ENCODE measurements at regions not wholly inside any gene's neighbourhood (a gene's known extent, or its start where the extent isn't known, plus 50 kb on each side); places are given as distances from the start of the nearest gene placed in this dataset.

DNA sequence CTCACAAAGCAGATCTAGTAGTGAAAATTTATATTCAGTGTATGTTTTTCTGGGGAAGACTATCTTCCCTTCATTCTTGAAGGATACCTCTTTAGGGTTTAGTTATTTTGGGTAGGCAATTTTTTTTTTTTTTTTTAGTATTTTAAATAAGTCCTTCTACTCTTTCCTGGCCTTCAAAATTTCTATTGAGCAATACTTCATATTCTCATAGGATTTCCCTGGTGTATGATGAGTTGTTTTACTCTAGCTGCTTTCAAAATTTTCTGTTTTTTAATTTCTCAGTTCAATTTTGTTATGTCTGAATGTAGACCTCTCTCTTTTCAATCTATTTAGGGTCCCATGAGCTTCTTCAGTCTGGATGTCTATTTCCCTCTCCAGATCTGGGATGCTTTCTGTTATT is 74.3 kb upstream of the PLSCR4 start:
- TF ChIP-seq FOXP2 (optimal IDR thresholded peaks at IDR 0.05; ENCODE audit: control extremely low read depth, extremely low read length, insufficient read depth) (no peak), POLR2AphosphoS5 (IDR thresholded peaks at IDR 0.05; ENCODE audit: borderline replicate concordance, low read depth, low read length) (no peak), EZH2 (IDR thresholded peaks at IDR 0.05) (no peak)
- no peak overlapping the region for H3K4me3 ChIP-seq
- H3K9ac ChIP-seq (ENCODE audit: insufficient read length), result no peak overlapping the region
- DNase-seq (ENCODE audit: low read depth, low spot score), result no peak
- H3K27ac ChIP-seq, result no peak overlapping the region
- H3K9me3 ChIP-seq (ENCODE audit: low read depth, low read length), result no peaks in the 10 kb centered on the region
- no peaks in the 10 kb centered on the region for H3K36me3 ChIP-seq (ENCODE audit: insufficient read depth, low read length)

DNA sequence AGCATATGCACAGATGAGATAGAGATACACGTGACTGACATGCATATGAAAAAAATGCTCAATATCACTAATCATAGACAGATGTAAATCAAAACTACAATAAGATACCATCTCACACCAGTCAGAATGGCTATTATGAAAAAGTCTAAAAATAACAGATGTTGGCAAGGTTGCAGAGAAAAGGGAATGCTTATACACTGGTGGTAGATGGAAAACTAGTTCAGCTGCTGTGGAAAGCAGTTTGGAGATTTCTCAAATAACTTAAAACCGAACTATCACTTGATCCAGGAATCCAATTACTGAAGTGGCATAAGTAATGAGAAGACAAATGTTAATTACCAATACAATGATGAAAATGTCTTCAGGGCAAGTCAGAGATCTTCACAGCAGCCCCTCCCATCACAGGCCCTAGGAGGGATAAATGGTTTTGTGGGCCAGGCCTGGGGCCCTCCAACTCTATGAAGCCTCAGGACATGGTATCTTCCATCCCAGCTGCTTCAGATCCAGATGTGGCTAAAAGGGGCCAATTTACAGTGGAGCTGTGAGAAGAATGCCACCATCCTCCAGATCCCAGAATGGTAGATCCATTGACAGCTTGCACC is 71.4 kb upstream of the PLSCR4 start:
- Histone ChIP-seq H3K27ac (no peak overlapping the region), H3K9ac (ENCODE audit: insufficient read length) (no peak overlapping the region), H3K9me3 (ENCODE audit: low read depth, low read length) (no peaks in the 10 kb centered on the region), H3K36me3 (ENCODE audit: insufficient read depth, low read length) (no peaks in the 10 kb centered on the region), H3K4me3 (no peak overlapping the region)
- no peak for DNase-seq (ENCODE audit: low read depth, low spot score)
- TF ChIP-seq POLR2AphosphoS5 (IDR thresholded peaks at IDR 0.05; ENCODE audit: borderline replicate concordance, low read depth, low read length), result no peak
- no peak for TF ChIP-seq EZH2 (IDR thresholded peaks at IDR 0.05)
- TF ChIP-seq FOXP2 (optimal IDR thresholded peaks at IDR 0.05; ENCODE audit: control extremely low read depth, extremely low read length, insufficient read depth), result no peak

DNA sequence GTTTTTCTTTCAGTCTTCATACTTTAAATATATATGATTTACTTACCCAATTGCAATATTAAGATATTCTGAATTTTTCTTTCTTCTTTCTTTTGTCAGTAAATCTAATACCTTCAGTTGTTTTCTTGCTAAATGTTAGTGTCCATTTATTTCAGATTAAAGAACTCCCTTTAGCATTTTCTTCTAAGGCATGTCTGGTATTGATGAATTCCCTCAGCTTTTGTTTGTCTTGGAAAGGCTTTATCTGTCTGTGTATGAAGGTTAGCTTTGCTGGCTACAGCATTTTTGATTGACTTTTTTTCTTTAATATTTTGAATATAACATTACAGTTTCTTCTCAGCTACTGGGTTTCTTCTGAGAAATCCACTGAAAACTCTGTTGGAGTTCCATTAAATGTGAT is 64.0 kb upstream of the PLSCR4 start:
- TF ChIP-seq POLR2AphosphoS5 (IDR thresholded peaks at IDR 0.05; ENCODE audit: borderline replicate concordance, low read depth, low read length) (no peak), FOXP2 (optimal IDR thresholded peaks at IDR 0.05; ENCODE audit: control extremely low read depth, extremely low read length, insufficient read depth) (no peak), EZH2 (IDR thresholded peaks at IDR 0.05) (no peak)
- H3K4me3 ChIP-seq, result no peak overlapping the region
- DNase-seq (ENCODE audit: low read depth, low spot score), result no peak
- peaks cover 13% of the 10 kb centered on the region; the same call in 1 of the 2 replicates for H3K9me3 ChIP-seq (ENCODE audit: low read depth, low read length)
- H3K9ac ChIP-seq (ENCODE audit: insufficient read length), result no peak overlapping the region
- H3K36me3 ChIP-seq (ENCODE audit: insufficient read depth, low read length), result peaks cover 12% of the 10 kb centered on the region; the same call in 1 of the 2 replicates
- H3K27ac ChIP-seq, result no peak overlapping the region

DNA sequence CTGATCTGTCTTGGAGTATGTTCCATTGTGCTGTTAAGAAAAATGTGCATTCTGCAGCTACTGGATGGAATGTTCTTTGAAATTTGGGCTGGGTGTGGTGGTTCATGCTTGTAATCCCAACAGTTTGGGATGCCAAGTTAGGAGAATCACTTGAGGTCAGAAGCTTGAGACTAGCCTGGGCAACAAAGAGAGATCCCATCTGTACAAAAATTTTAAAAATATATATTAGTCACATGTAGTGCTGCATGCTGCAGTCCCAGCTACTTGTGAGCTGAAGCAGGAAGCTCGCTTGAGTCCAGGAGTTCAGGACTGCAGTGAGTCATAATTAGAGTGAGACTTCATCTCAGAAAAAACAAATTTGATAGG is 62.8 kb upstream of the PLSCR4 start:
- Histone ChIP-seq H3K27ac (no peak overlapping the region), H3K36me3 (ENCODE audit: insufficient read depth, low read length) (peaks cover 12% of the 10 kb centered on the region; the same call in 1 of the 2 replicates), H3K9ac (ENCODE audit: insufficient read length) (no peak overlapping the region), H3K4me3 (no peak overlapping the region), H3K9me3 (ENCODE audit: low read depth, low read length) (peaks cover 13% of the 10 kb centered on the region; the same call in 1 of the 2 replicates)
- DNase-seq (ENCODE audit: low read depth, low spot score), result no peak
- TF ChIP-seq FOXP2 (optimal IDR thresholded peaks at IDR 0.05; ENCODE audit: control extremely low read depth, extremely low read length, insufficient read depth), result no peak
- TF ChIP-seq EZH2 (IDR thresholded peaks at IDR 0.05), result no peak
- no peak for TF ChIP-seq POLR2AphosphoS5 (IDR thresholded peaks at IDR 0.05; ENCODE audit: borderline replicate concordance, low read depth, low read length)

DNA sequence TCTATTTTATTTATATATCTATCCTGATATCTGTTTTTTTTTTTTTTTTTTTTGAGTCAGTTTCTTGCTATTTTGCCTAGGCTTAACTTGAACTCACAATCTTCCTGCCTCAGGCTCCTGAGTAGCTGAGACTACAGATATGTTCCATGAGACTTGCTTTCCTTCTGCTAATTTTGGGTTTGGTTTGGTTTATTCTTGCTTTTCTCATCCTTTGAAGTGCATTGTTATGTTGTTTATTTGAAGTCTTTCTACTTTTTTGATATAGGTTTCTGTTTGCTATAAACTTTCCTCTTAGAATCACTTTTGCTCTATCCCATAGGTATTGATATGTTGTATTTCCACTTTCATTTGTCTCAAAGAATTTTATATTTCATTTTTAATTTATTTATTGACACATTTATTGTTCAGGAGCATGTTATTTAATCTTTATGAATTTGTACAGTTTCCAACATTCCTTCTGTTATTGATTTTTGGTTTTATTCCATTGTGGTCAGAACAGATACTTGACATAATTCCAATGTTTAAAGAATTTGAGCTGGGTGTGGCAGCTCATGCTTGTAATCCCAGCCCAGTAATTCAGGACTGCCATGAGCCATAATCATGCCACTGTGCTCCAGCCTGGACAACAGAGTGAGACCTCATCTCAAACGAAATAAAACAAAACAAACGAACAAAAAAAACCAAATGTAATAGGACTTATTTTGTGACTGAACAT is 62.3 kb upstream of the PLSCR4 start:
- no peak overlapping the region for H3K27ac ChIP-seq
- H3K4me3 ChIP-seq, result no peak overlapping the region
- TF ChIP-seq FOXP2 (optimal IDR thresholded peaks at IDR 0.05; ENCODE audit: control extremely low read depth, extremely low read length, insufficient read depth), result no peak
- no peak for TF ChIP-seq EZH2 (IDR thresholded peaks at IDR 0.05)
- no peak for TF ChIP-seq POLR2AphosphoS5 (IDR thresholded peaks at IDR 0.05; ENCODE audit: borderline replicate concordance, low read depth, low read length)
- peaks cover 12% of the 10 kb centered on the region; the same call in 1 of the 2 replicates for H3K36me3 ChIP-seq (ENCODE audit: insufficient read depth, low read length)
- peaks cover 13% of the 10 kb centered on the region; the same call in 1 of the 2 replicates for H3K9me3 ChIP-seq (ENCODE audit: low read depth, low read length)
- no peak for DNase-seq (ENCODE audit: low read depth, low spot score)
- H3K9ac ChIP-seq (ENCODE audit: insufficient read length), result no peak overlapping the region

DNA sequence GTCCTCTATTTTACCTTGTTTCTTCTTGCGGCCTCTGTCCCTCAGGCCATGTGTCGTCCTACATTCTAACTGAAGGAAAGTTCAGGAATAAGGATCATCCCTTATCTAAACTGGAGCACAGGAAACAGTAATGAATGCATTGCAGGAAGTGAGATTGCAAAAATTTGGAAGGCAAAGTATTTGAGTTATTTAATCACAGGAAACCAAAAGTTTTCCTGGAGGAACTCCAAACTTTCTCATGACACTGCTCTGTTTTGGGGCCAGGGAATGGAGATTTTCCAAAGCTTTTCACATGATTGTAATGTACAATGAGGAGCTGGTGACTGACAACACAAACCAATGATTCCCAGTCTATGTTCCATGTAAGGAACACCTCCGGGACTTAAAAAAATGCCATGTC is 57.8 kb upstream of the PLSCR4 start:
- TF ChIP-seq FOXP2 (optimal IDR thresholded peaks at IDR 0.05; ENCODE audit: control extremely low read depth, extremely low read length, insufficient read depth), result no peak
- TF ChIP-seq EZH2 (IDR thresholded peaks at IDR 0.05), result no peak
- TF ChIP-seq POLR2AphosphoS5 (IDR thresholded peaks at IDR 0.05; ENCODE audit: borderline replicate concordance, low read depth, low read length), result peak; percentile 70; the same call in 1 of the 2 replicates
- peak; percentile 99 for DNase-seq (ENCODE audit: low read depth, low spot score)
- Histone ChIP-seq H3K36me3 (ENCODE audit: insufficient read depth, low read length) (peaks cover 12% of the 10 kb centered on the region; the same call in 1 of the 2 replicates), H3K4me3 (peak overlapping the region; percentile 68), H3K9me3 (ENCODE audit: low read depth, low read length) (peaks cover 20% of the 10 kb centered on the region; the same call in 1 of the 2 replicates), H3K9ac (ENCODE audit: insufficient read length) (peak overlapping the region; percentile 51), H3K27ac (peak overlapping the region; percentile 98)

DNA sequence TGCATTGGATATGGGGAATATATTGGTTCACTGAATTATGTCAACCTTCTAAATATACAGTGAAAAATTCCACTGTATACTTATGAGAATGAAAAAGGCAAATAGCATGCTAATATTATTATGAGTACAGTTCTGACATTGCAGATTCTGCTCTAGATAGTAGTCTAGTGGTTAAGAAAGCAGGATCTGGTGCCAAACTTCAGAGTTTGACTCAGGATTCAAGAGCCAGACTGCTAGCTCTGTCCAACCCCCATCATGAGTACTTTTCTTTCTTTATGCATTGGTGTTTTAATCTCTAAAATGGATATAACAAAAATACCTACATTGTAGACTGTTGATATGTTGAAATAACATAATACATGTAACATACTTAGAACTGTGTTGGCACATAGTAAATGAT is 57.3 kb upstream of the PLSCR4 start:
- H3K9me3 ChIP-seq (ENCODE audit: low read depth, low read length), result peaks cover 20% of the 10 kb centered on the region; the same call in 1 of the 2 replicates
- H3K27ac ChIP-seq, result peak overlapping the region; percentile 98
- peak overlapping the region; percentile 51 for H3K9ac ChIP-seq (ENCODE audit: insufficient read length)
- H3K4me3 ChIP-seq, result peak overlapping the region; percentile 68
- peaks cover 12% of the 10 kb centered on the region; the same call in 1 of the 2 replicates for H3K36me3 ChIP-seq (ENCODE audit: insufficient read depth, low read length)
- peak; percentile 98 for DNase-seq (ENCODE audit: low read depth, low spot score)
- TF ChIP-seq FOXP2 (optimal IDR thresholded peaks at IDR 0.05; ENCODE audit: control extremely low read depth, extremely low read length, insufficient read depth) (peak; percentile 55), POLR2AphosphoS5 (IDR thresholded peaks at IDR 0.05; ENCODE audit: borderline replicate concordance, low read depth, low read length) (no peak; the same call in 1 of the 2 replicates), EZH2 (IDR thresholded peaks at IDR 0.05) (no peak)

DNA sequence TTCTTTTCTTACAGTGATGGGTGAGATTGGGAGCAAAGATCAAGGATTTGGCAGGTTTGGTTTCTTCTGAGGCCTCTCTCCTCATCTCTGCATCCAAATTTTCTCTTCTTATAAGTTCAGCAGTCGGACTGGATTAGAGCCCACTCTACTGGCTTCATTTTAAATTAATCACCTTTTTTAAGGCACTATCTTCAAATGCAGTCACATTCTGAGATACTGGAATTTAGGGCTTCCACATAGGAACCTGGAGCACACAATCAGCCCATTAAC is 56.5 kb upstream of the PLSCR4 start:
- H3K27ac ChIP-seq, result peak overlapping the region; percentile 98

More for the DNA sequence above, 56.5 kb upstream of the PLSCR4 start:
- no peak for TF ChIP-seq POLR2AphosphoS5 (IDR thresholded peaks at IDR 0.05; ENCODE audit: borderline replicate concordance, low read depth, low read length)
- no peak for TF ChIP-seq EZH2 (IDR thresholded peaks at IDR 0.05)
- TF ChIP-seq FOXP2 (optimal IDR thresholded peaks at IDR 0.05; ENCODE audit: control extremely low read depth, extremely low read length, insufficient read depth), result no peak
- peak overlapping the region; percentile 68 for H3K4me3 ChIP-seq
- DNase-seq (ENCODE audit: low read depth, low spot score), result no peak
- peak overlapping the region; percentile 51 for H3K9ac ChIP-seq (ENCODE audit: insufficient read length)
- H3K9me3 ChIP-seq (ENCODE audit: low read depth, low read length), result peaks cover 20% of the 10 kb centered on the region; the same call in 1 of the 2 replicates
- H3K36me3 ChIP-seq (ENCODE audit: insufficient read depth, low read length), result peaks cover 12% of the 10 kb centered on the region; the same call in 1 of the 2 replicates
